Body of pancreas (tissue), 4 donors: ENCODE measurements at regions not wholly inside any gene's neighbourhood (a gene's known extent, or its start where the extent isn't known, plus 50 kb on each side); places are given as distances from the start of the nearest gene placed in this dataset.

ENCODE experiments used
- CTCF ChIP-seq, 7 experiments: fragments of 450-650 bp in 4 of 7; fragments of 200-600 bp in 3 of 7; sonication (generic) in 3 of 7; IDR thresholded peaks; one replicate each; pipeline ENCODE4 v1.5.1; 2016 to 2019; ENCODE audit warnings: antibody characterized with exemption in 7 of 7
- POLR2A ChIP-seq, 3 donors: fragments of 450-650 bp; IDR thresholded peaks; one replicate each; pipeline ENCODE4 v1.6.1; 2016; ENCODE audit warnings: antibody characterized with exemption in 3 of 3, mild to moderate bottlenecking in 2 of 3

- TF ChIP-seq CTCF (IDR thresholded peaks at IDR 0.05) (no peak), POLR2A (IDR thresholded peaks at IDR 0.05) (no peak)
Measured at GRCh38 chrX:124764354-124764753, 418.0 kb downstream of the SH2D1A start.
